K562 (cell line): ENCODE measurements at regions not wholly inside any gene's neighbourhood (a gene's known extent, or its start where the extent isn't known, plus 50 kb on each side); places are given as distances from the start of the nearest gene placed in this dataset.

Experiments used
- EP300 ChIP-seq: IDR thresholded peaks from 2 replicates; pipeline ENCODE4 v1.6.1; 2012; ENCODE audit warnings: low read length, improper control_type of control experiment
- FOXM1 ChIP-seq, 2 experiments: fragments of 450-650 bp in 1 of 2; sonication (generic) in 1 of 2; formaldehyde crosslinking in 1 of 2; IDR thresholded peaks; 2 replicates each; pipeline versions ENCODE4 v1.6.1 to v1.9.0; 2017 to 2022; ENCODE audit warnings: low read depth in 2 of 2, mild to moderate bottlenecking in 2 of 2, missing genetic modification reagents in 1 of 2, moderate library complexity in 1 of 2
- MYC ChIP-seq, 2 experiments: fragments of 250-450 bp in 1 of 2; sonication (Bioruptor Pico) in 1 of 2; IDR thresholded peaks; 2 replicates each; pipeline versions ENCODE4 v1.5.1 to v1.6.1; 2012 to 2021; ENCODE audit warnings: low read depth in 2 of 2, borderline replicate concordance in 1 of 2, improper control_type of control experiment in 1 of 2, low read length in 1 of 2, mild to moderate bottlenecking in 1 of 2, moderate library complexity in 1 of 2
- NCOR1 ChIP-seq: fragments of 450-650 bp; IDR thresholded peaks from 2 replicates; pipeline ENCODE4 v1.6.1; 2016; ENCODE audit warnings: mild to moderate bottlenecking, moderate library complexity
- PYGO2 ChIP-seq: fragments of 450-650 bp; IDR thresholded peaks from 2 replicates; pipeline ENCODE4 v1.6.1; 2016; ENCODE audit warnings: mild to moderate bottlenecking, missing genetic modification characterization, moderate library complexity, missing compliant biosample characterization
- ZZZ3 ChIP-seq: fragments of 450-650 bp; IDR thresholded peaks from 2 replicates; pipeline ENCODE4 v1.6.1; 2016; ENCODE audit warnings: antibody characterized with exemption, mild to moderate bottlenecking, moderate library complexity
- TF ChIP-seq, protein P1 (sequence below): fragments of 450-650 bp; formaldehyde crosslinking; IDR thresholded peaks from 2 replicates; pipeline ENCODE4 v1.4.0; 2022; ENCODE audit warnings: mild to moderate bottlenecking, moderate library complexity

DNA sequence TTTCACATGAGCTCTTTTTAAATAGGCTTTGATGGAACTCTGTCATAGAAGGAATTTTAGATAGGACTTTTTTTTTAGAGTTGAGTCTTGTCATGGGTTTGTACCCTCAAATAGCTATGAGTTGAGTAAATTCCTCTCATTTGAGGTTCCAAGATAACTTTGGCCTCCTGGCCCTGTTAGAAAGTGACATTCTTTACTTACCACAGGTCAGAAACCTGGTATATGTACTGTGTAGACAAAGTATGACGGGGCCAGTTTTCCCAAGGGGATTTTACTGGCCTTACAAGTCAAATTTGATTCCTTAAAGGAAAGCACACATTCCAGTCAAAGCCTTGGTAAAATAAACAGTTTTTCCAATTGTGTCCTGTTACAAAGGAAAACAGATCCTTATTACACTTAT lies 729.3 kb upstream of the LUZP2 start:
- TF ChIP-seq, protein P1, sequence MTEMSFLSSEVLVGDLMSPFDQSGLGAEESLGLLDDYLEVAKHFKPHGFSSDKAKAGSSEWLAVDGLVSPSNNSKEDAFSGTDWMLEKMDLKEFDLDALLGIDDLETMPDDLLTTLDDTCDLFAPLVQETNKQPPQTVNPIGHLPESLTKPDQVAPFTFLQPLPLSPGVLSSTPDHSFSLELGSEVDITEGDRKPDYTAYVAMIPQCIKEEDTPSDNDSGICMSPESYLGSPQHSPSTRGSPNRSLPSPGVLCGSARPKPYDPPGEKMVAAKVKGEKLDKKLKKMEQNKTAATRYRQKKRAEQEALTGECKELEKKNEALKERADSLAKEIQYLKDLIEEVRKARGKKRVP, result no peak
- no peak for TF ChIP-seq ZZZ3
- no peak for TF ChIP-seq NCOR1
- TF ChIP-seq MYC (IDR thresholded peaks at IDR 0.05; ENCODE audit: low read depth, low read length), result no peak
- TF ChIP-seq MYC (CRISPR knock-in tag; IDR thresholded peaks at IDR 0.05; ENCODE audit: borderline replicate concordance, low read depth), result no peak
- TF ChIP-seq PYGO2 (tag), result no peak
- no peak for TF ChIP-seq EP300
- no peak for TF ChIP-seq FOXM1 (IDR thresholded peaks at IDR 0.05; ENCODE audit: low read depth)
- no peak for TF ChIP-seq FOXM1 (CRISPR knock-in tag; IDR thresholded peaks at IDR 0.05; ENCODE audit: low read depth)
